ENCODE measurements at regions not wholly inside any gene's neighbourhood (a gene's known extent, or its start where the extent isn't known, plus 50 kb on each side); places are given as distances from the start of the nearest gene placed in this dataset.

- TF ChIP-seq CTCF (IDR thresholded peaks at IDR 0.05) (no peak), REST (IDR thresholded peaks at IDR 0.05; ENCODE audit: insufficient read depth in 1 of 2, low read depth in 2 of 2, low read length in 1 of 2) (no peak), POLR2AphosphoS5 (IDR thresholded peaks at IDR 0.05; ENCODE audit: low read depth, low read length) (no peak), SIN3A (IDR thresholded peaks at IDR 0.05; ENCODE audit: borderline replicate concordance, insufficient read depth, low read depth, low read length) (no peak), TCF7L2 (IDR thresholded peaks at IDR 0.05; ENCODE audit: low read depth, low read length) (no peak)
Observed at GRCh38 chr2:5798084-5798483, 105.9 kb downstream of the SOX11 start.
